HEK293 (cell line): ENCODE measurements at regions not wholly inside any gene's neighbourhood (a gene's known extent, or its start where the extent isn't known, plus 50 kb on each side); places are given as distances from the start of the nearest gene placed in this dataset.

Source experiments
- ATF2 ChIP-seq: fragments of 450-650 bp; formaldehyde crosslinking; IDR thresholded peaks from 2 replicates; pipeline ENCODE4 v1.5.1; 2016; ENCODE audit warnings: missing biosample characterization, missing genetic modification characterization, low read depth
- BCL11A ChIP-seq: fragments of 450-650 bp; formaldehyde crosslinking; IDR thresholded peaks from 2 replicates; pipeline ENCODE4 v1.5.1; 2016; ENCODE audit warnings: low read depth, missing biosample characterization, missing genetic modification characterization
- BCL6B ChIP-seq: fragments of 450-650 bp; formaldehyde crosslinking; IDR thresholded peaks from 2 replicates; pipeline ENCODE4 v1.5.1; 2017; ENCODE audit warnings: missing biosample characterization, missing genetic modification characterization
- ELK4 ChIP-seq: IDR thresholded peaks from 2 replicates; pipeline ENCODE4 v1.6.1; 2011; ENCODE audit warnings: mild to moderate bottlenecking, low read depth, low read length, borderline replicate concordance
- GLIS2 ChIP-seq: fragments of 450-650 bp; formaldehyde crosslinking; IDR thresholded peaks from 2 replicates; pipeline ENCODE4 v1.5.1; 2016; ENCODE audit warnings: missing biosample characterization, missing genetic modification characterization
- HOXC10 ChIP-seq: sonication (generic); formaldehyde crosslinking; IDR thresholded peaks from 2 replicates; pipeline ENCODE4 v1.8.1; 2023; ENCODE audit warnings: mild to moderate bottlenecking, missing genetic modification reagents
- INSM2 ChIP-seq: fragments of 450-650 bp; formaldehyde crosslinking; IDR thresholded peaks from 2 replicates; pipeline ENCODE4 v1.5.1; 2016; ENCODE audit warnings: missing biosample characterization, missing genetic modification characterization
- KLF9 ChIP-seq: fragments of 450-650 bp; formaldehyde crosslinking; IDR thresholded peaks from 2 replicates; pipeline ENCODE4 v1.5.1; 2016; ENCODE audit warnings: missing biosample characterization, missing genetic modification characterization, low read depth
- MYNN ChIP-seq: fragments of 450-650 bp; formaldehyde crosslinking; IDR thresholded peaks from 2 replicates; pipeline ENCODE4 v1.5.1; 2016; ENCODE audit warnings: missing biosample characterization, missing genetic modification characterization, borderline replicate concordance
- PRDM4 ChIP-seq: fragments of 450-650 bp; formaldehyde crosslinking; IDR thresholded peaks from 2 replicates; pipeline ENCODE4 v1.5.1; 2017; ENCODE audit warnings: missing biosample characterization, missing genetic modification characterization
- RBAK ChIP-seq: fragments of 450-650 bp; formaldehyde crosslinking; IDR thresholded peaks from 2 replicates; pipeline ENCODE4 v1.5.1; 2016; ENCODE audit warnings: missing biosample characterization, missing genetic modification characterization
- REST ChIP-seq: fragments of 450-650 bp; formaldehyde crosslinking; IDR thresholded peaks from 2 replicates; pipeline ENCODE4 v1.5.1; 2016; ENCODE audit warnings: missing biosample characterization, missing genetic modification characterization
- SCRT1 ChIP-seq: fragments of 450-650 bp; formaldehyde crosslinking; IDR thresholded peaks from 2 replicates; pipeline ENCODE4 v1.5.1; 2016; ENCODE audit warnings: missing biosample characterization, missing genetic modification characterization, borderline replicate concordance
- TRIM28 ChIP-seq: IDR thresholded peaks from 2 replicates; pipeline ENCODE4 v1.6.1; 2011; ENCODE audit warnings: low read length, control low read depth, borderline replicate concordance
- ZBTB1 ChIP-seq: fragments of 450-650 bp; formaldehyde crosslinking; IDR thresholded peaks from 2 replicates; pipeline ENCODE4 v1.5.1; 2016; ENCODE audit warnings: missing biosample characterization, missing genetic modification characterization
- ZNF112 ChIP-seq: fragments of 450-650 bp; formaldehyde crosslinking; IDR thresholded peaks from 2 replicates; pipeline ENCODE4 v1.5.0; 2017; ENCODE audit warnings: missing biosample characterization, missing genetic modification characterization
- ZNF138 ChIP-seq: fragments of 450-650 bp; formaldehyde crosslinking; IDR thresholded peaks from 2 replicates; pipeline ENCODE4 v1.5.1; 2016; ENCODE audit warnings: missing biosample characterization, missing genetic modification characterization, borderline replicate concordance
- ZNF140 ChIP-seq: fragments of 450-650 bp; formaldehyde crosslinking; IDR thresholded peaks from 2 replicates; pipeline ENCODE4 v1.5.1; 2016; ENCODE audit warnings: missing biosample characterization, missing genetic modification characterization
- ZNF248 ChIP-seq: fragments of 450-650 bp; formaldehyde crosslinking; IDR thresholded peaks from 2 replicates; pipeline ENCODE4 v1.5.1; 2017; ENCODE audit warnings: missing biosample characterization, missing genetic modification characterization
- ZNF266 ChIP-seq: fragments of 450-650 bp; formaldehyde crosslinking; IDR thresholded peaks from 2 replicates; pipeline ENCODE4 v1.5.1; 2016; ENCODE audit warnings: missing biosample characterization, missing genetic modification characterization, low read depth
- ZNF302 ChIP-seq: fragments of 450-650 bp; formaldehyde crosslinking; IDR thresholded peaks from 2 replicates; pipeline ENCODE4 v1.5.1; 2016; ENCODE audit warnings: missing biosample characterization, missing genetic modification characterization, low read depth
- ZNF354C ChIP-seq: fragments of 450-650 bp; formaldehyde crosslinking; IDR thresholded peaks from 2 replicates; pipeline ENCODE4 v1.5.1; 2016; ENCODE audit warnings: missing biosample characterization, missing genetic modification characterization, low read depth, borderline replicate concordance
- ZNF426 ChIP-seq: fragments of 450-650 bp; formaldehyde crosslinking; IDR thresholded peaks from 2 replicates; pipeline ENCODE4 v1.5.1; 2017; ENCODE audit warnings: missing biosample characterization, missing genetic modification characterization, mild to moderate bottlenecking, inconsistent platforms, moderate library complexity
- ZNF521 ChIP-seq: fragments of 450-650 bp; formaldehyde crosslinking; IDR thresholded peaks from 2 replicates; pipeline ENCODE4 v1.5.1; 2017; ENCODE audit warnings: missing biosample characterization, mild to moderate bottlenecking, missing genetic modification characterization
- ZNF626 ChIP-seq: fragments of 450-650 bp; sonication (Bioruptor Pico); formaldehyde crosslinking; IDR thresholded peaks from 2 replicates; pipeline ENCODE4 v1.5.1; 2018; ENCODE audit warnings: missing biosample characterization, missing genetic modification characterization, inconsistent platforms
- ZNF677 ChIP-seq: fragments of 450-650 bp; IDR thresholded peaks from 2 replicates; pipeline ENCODE4 v1.5.0; 2018; ENCODE audit warnings: missing biosample characterization, mild to moderate bottlenecking, missing genetic modification characterization, moderate library complexity
- ZNF76 ChIP-seq: fragments of 450-650 bp; formaldehyde crosslinking; IDR thresholded peaks from 2 replicates; pipeline ENCODE4; 2016; ENCODE audit warnings: low read depth, missing biosample characterization, missing genetic modification characterization, borderline replicate concordance
- ZNF768 ChIP-seq: fragments of 450-650 bp; formaldehyde crosslinking; IDR thresholded peaks from 2 replicates; pipeline ENCODE4 v1.5.1; 2018; ENCODE audit warnings: missing biosample characterization, mild to moderate bottlenecking, missing genetic modification characterization
- ZNF785 ChIP-seq: fragments of 450-650 bp; formaldehyde crosslinking; IDR thresholded peaks from 2 replicates; pipeline ENCODE4 v1.5.1; 2016; ENCODE audit warnings: missing biosample characterization, missing genetic modification characterization
- ZSCAN16 ChIP-seq: fragments of 450-650 bp; formaldehyde crosslinking; IDR thresholded peaks from 2 replicates; pipeline ENCODE4 v1.5.1; 2016; ENCODE audit warnings: missing biosample characterization, missing genetic modification characterization

GRCh38 chr16:86224629-86225028 lies 285.7 kb upstream of the FOXF1 start (continued):
- TF ChIP-seq PRDM4 (no peak), KLF9 (no peak), ELK4 (no peak), ZNF626 (tag by site-specific recombination) (no peak), ZNF76 (tag by site-specific recombination) (no peak), ZNF140 (tag by site-specific recombination) (no peak), MYNN (tag by site-specific recombination) (no peak), ZNF112 (no peak; the same call in 1 of the 2 replicates), ZNF266 (0 out of 2 replicates have a peak, but pooled peaks have one; percentile 21), ZSCAN16 (tag by site-specific recombination) (no peak), ZNF785 (peak; percentile 62; the same call in 1 of the 2 replicates), RBAK (tag by site-specific recombination) (no peak), BCL6B (tag by site-specific recombination) (peak; percentile 47; the same call in 1 of the 2 replicates), ZNF768 (tag by site-specific recombination) (no peak), ZNF521 (tag by site-specific recombination) (no peak; the same call in 1 of the 2 replicates), ZNF354C (tag by site-specific recombination) (no peak), BCL11A (tag by site-specific recombination) (no peak), TRIM28 (no peak), ZBTB1 (no peak), ZNF677 (tag by site-specific recombination) (no peak), ZNF138 (tag by site-specific recombination) (no peak), ZNF426 (no peak), REST (tag by site-specific recombination) (no peak), SCRT1 (tag by site-specific recombination) (no peak), INSM2 (tag by site-specific recombination) (no peak), HOXC10 (CRISPR knock-in tag) (no peak), GLIS2 (no peak), ATF2 (tag by site-specific recombination) (no peak), ZNF248 (tag by site-specific recombination) (peak; percentile 64; the same call in 1 of the 2 replicates), ZNF302 (tag by site-specific recombination) (no peak)
